GM21737 (cell line): ENCODE measurements at regions not wholly inside any gene's neighbourhood (a gene's known extent, or its start where the extent isn't known, plus 50 kb on each side); places are given as distances from the start of the nearest gene placed in this dataset.

Experiments
- ATAC-seq: cut with Tn5 transposase; IDR thresholded peaks from one replicate; pipeline ENCODE4 v1.9.1; 2021; ENCODE audit warnings: mild to moderate bottlenecking, moderate library complexity; ENCODE audit not compliant: unreplicated experiment

- ATAC-seq = no peak
Observed at GRCh38 chr6:54440549-54440948, 132.3 kb downstream of the TINAG start.

- no peak for ATAC-seq
Observed at GRCh38 chr6:54441020-54441419, 132.8 kb downstream of the TINAG start.

GRCh38 chr6:54441687-54442248 is 133.5 kb downstream of the TINAG start:
- ATAC-seq = no peak

- no peak for ATAC-seq
Observed at GRCh38 chr6:54445207-54445606, 137.0 kb downstream of the TINAG start.

DNA sequence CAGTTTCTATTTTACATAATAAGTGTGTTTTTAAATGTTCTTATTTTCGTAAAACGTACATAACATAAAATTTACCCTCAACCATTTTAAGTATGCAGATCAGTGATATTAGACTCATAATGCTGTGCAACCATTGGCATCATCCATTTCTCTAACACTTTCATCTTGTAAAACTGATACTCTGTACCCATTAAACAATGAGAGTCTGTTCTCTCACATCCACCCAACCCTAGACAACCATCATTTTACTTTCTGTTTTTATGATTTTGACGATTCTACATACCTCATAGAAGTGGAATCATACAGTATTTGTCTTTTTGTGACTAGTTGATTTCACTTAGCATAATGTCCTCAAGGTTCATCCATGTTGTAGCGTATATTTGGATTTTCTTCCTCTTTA is 140.4 kb downstream of the TINAG start:
- no peak for ATAC-seq

DNA sequence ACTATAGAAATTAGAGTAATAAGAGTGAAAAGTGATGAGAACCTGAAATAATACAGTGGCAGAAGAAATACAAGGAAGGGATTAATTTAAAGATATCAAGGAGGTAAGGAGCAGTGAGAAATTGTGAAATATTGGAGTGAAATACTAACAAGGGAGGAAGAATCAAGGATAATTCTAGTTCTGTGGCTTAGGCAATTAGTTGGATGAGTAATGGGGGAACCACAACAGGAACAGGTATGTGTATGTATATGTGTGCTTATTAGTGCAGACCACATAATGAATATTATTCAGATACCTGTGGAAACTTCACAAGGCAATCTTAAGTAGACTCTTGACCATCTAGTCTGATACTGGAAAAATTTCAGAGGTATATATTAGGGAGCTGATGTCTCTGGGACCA is 143.3 kb downstream of the TINAG start:
- no peak for ATAC-seq

GRCh38 chr6:54463354-54464024 is 155.2 kb downstream of the TINAG start:
- ATAC-seq = no peak

DNA sequence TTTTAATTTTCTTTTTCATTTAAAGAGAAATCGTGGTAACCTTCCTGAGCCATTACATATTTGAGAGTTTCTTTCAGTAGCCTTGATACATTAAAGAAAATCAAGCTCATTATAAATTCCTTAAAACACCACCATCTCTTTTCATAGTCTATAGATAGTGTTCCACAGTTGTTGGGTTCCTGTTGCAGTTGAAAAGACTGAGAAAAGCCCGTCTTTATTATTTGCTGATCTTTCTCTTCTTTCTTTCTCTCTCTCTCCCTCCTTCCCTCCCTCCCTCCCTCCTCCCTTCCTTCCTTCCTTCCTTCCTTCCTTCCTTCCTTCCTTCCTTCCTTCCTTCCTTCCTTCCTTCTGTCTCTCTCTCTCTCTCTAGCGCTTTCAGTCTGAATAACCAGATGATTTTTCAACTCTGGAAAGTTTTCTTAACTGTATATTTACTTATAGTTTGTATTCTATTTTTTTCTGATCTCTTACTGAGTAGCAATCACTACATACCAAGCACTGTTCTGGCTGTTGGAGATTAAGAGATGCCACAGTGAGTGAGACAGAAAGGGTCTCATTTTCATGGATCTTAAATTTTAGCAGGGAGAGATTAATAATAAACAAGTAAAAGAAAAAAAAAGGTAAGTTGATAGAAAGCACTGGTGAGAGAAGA is 157.5 kb downstream of the TINAG start:
- no peak for ATAC-seq

- no peak for ATAC-seq
Observed at GRCh38 chr6:54467384-54467783, 159.1 kb downstream of the TINAG start.

DNA sequence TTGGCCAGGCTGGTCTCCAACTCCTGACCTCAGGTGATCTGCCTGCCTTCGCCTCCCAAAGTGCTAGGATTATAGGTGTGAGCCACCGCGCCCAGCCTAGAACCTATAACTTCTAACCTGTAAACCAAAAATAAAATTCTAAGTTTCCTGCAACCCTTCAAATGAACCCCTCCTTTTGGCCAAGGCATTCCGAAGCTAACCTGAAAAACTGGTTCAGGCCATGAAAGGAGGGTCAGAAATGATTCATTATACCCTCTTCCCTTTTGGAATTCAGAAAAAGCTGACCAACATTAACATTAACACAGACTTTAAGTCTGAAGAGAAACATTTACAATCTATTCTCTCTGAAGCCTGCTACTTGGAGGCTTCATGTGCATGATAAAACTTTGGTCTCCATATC is 165.1 kb downstream of the TINAG start:
- ATAC-seq = no peak

DNA sequence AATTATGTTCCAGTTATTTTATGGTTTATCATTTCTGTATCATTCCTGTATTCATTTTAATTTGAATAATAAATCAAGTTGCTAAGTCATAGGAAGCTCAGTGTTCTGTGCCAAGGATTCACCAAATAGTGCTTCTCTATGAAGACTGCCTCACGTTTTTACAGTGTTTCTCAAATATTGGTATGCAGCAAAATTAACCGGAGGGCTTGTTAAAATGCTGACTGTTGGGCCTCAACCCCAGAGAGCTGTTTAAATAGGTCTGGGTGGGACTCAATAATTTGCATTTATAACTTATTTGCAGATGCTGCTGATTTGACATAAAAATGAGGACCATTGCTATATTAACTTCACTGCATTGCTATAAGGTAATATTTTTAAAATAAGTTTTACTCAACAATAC is 166.7 kb downstream of the TINAG start:
- no peak for ATAC-seq

- no peak for ATAC-seq
Observed at GRCh38 chr6:54481091-54481490, 172.8 kb downstream of the TINAG start.

DNA sequence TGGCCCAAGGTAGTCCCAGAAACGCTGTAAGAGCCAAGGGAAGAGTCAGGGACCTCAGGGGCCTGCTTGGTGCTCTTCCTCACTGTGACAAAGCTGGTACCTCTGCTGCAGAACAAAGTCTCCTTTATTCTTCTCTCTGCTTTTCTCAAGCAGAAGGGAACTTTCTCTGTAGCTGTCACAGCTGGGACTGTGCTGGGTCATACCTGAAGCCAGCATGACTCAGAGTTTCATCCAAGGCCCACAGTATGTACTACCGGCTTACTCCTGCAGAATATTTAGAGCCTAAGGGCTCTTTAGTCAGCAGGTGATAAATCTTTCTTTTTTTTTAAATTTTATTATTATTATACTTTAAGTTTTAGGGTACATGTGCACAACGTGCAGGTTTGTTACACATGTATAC is 183.2 kb downstream of the TINAG start:
- no peak for ATAC-seq

DNA sequence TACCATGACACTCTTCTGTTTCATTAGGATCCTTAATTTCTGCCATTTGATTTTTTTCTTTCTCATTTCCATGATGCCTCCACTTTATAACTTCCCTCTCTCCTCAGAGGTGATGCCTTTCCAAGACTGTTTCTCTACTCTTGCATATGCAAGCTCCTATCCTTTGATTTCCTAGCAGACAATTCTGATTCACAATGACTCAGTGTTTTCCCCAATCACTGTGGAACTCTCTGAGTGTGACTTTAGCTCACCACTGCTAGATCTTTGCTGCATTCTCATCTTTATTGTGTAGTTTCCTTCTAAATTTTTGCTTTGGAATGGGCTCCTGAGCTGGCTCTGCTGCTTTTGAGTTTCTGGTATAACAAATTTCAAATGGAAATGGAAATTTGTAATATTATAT is 184.9 kb downstream of the TINAG start:
- ATAC-seq = no peak

DNA sequence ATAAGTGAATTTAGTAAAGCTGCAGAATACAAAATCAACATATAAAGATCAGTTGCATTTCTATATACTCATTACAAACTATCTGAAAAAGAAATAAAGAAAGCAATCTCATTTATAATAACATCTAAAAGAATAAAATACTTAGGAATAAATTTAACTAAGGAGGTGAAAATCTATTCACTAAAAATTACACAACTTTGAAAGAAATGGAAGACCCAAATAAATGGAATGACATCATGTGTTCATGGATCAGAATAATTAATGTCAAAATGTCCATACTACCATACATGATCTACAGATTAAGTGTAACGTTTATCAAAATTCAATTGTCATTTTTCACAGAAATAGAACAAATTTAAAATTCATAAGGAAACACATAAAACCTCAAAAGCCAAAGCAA is 194.9 kb downstream of the TINAG start:
- no peak for ATAC-seq

DNA sequence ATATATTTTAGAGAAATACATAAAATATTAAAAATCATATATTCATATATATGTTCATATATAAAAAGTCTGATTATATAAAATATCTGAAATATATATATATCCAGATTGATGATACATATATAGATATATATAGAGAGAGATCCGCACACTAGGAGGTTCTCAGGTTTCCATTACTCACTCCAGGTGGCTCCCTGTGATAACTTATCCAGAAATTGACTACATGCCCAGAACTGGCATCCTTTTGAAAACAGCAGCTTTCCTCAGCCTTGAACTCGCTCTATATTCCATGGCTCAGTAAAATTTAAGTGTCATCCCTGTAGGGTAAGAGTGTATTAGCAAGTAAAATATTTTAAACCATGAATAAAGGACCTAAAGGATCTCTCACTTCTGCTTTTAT is 206.8 kb downstream of the TINAG start:
- ATAC-seq = no peak

DNA sequence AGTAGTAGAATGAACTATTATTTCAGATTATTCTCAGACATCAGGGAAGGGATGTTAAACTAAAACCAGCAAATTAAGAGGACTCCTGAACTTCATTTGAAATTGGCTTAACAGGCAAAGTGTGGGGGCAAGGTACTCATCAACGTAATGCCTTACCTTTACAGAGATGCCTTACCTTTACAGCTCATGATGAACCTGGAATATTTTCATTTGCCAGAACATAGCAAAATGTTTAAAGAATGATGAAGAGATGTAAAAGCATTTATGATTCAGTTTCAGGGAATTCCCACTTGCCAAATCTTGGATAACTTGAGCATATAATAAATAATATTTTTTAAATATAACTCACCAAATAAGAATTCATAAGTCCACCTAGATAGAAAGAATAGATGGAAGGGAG is 207.5 kb downstream of the TINAG start:
- ATAC-seq = no peak

- no peak for ATAC-seq
Observed at GRCh38 chr6:54516321-54516720, 208.1 kb downstream of the TINAG start.

- ATAC-seq = no peak
Observed at GRCh38 chr6:54519161-54519560, 210.9 kb downstream of the TINAG start.

- no peak for ATAC-seq
Observed at GRCh38 chr6:54525731-54526130, 217.5 kb downstream of the TINAG start.

DNA sequence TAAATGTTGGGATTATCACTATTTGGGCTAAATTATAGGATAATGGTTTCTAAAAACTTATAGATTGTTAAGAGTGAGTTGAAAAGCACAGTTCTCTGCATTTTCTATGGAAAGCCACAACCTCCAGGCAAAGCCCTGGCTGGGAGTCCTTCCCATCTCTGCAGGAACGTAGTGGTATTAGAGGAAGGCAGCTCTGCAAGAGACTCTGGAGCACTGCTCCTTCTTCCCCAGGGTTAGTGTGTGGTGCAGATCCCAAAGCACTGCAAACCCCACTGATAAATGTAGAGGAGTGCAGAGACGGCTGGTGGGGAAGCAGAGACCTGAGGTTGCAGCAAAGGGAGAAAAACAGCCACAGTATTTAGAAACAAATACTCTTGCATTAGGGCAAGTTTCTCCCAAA is 225.3 kb downstream of the TINAG start:
- no peak for ATAC-seq

DNA sequence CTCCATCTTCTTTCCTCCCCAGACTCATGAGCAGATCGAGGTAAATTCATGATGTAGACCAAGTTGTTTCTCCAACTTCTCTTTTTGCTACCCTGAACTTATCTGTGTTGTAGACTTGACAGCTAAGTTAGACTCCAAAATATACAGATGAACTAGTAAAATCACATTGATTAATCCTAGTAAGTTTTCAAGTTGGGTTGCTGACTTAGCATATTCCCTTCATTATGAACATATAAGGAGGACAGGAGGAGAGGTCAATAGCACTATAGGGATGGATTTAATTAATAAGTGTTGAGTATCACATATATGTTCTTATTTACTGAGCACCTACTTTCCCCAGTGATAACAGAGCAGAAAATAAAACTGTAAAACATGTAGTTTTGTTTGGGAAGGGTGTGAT is 227.3 kb downstream of the TINAG start:
- no peak for ATAC-seq

GRCh38 chr6:54541541-54541940 is 233.3 kb downstream of the TINAG start:
- ATAC-seq = no peak
